ENCODE measurements at regions not wholly inside any gene's neighbourhood (a gene's known extent, or its start where the extent isn't known, plus 50 kb on each side); places are given as distances from the start of the nearest gene placed in this dataset.
"Not testable (repeated sequence)": the region's sequence is repeated elsewhere in the genome, so short reads cannot be mapped to it uniquely, and the experiment has no call there.

- no peak for DNase-seq
Measured at GRCh38 chr12:129959889-129960288, 56.1 kb upstream of the TMEM132D start.

GRCh38 chr12:129961091-129961490, 57.3 kb upstream of the TMEM132D start:
- DNase-seq: no peak

GRCh38 chr12:129961856-129962255, 58.0 kb upstream of the TMEM132D start:
- DNase-seq: no peak

- no peak for DNase-seq
Measured at GRCh38 chr12:129964300-129964699, 60.5 kb upstream of the TMEM132D start.

GRCh38 chr12:129964826-129965457, 61.1 kb upstream of the TMEM132D start:
- no peak for DNase-seq

- DNase-seq: no peak
Measured at GRCh38 chr12:129966146-129966995, 62.5 kb upstream of the TMEM132D start.

- DNase-seq: no peak
Measured at GRCh38 chr12:129971721-129972120, 67.9 kb upstream of the TMEM132D start.

GRCh38 chr12:129973236-129973961, 69.6 kb upstream of the TMEM132D start:
- DNase-seq: no peak

- DNase-seq: no peak
Measured at GRCh38 chr12:129984106-129984505, 80.3 kb upstream of the TMEM132D start.

GRCh38 chr12:129987841-129988240, 84.0 kb upstream of the TMEM132D start:
- no peak for DNase-seq

GRCh38 chr12:129994634-129995033, 90.8 kb upstream of the TMEM132D start:
- DNase-seq: no peak

- no peak for DNase-seq
Measured at GRCh38 chr12:129997239-129997638, 93.4 kb upstream of the TMEM132D start.

- not testable (repeated sequence) for DNase-seq
Measured at GRCh38 chr12:130004310-130004877, 100.6 kb upstream of the TMEM132D start.

GRCh38 chr12:130007771-130008170, 103.9 kb upstream of the TMEM132D start:
- no peak for DNase-seq

- no peak for DNase-seq
Measured at GRCh38 chr12:130008241-130008640, 104.4 kb upstream of the TMEM132D start.

- DNase-seq: no peak
Measured at GRCh38 chr12:130009961-130010360, 106.1 kb upstream of the TMEM132D start.

- DNase-seq: no peak
Measured at GRCh38 chr12:130011611-130012385, 108.0 kb upstream of the TMEM132D start.

- DNase-seq: peak; percentile 49
Measured at GRCh38 chr12:130013771-130014484, 110.1 kb upstream of the TMEM132D start.

GRCh38 chr12:130014485-130014807, 110.6 kb upstream of the TMEM132D start:
- DNase-seq: peak; percentile 43

GRCh38 chr12:130016194-130016593, 112.4 kb upstream of the TMEM132D start:
- no peak for DNase-seq

GRCh38 chr12:130016986-130017385, 113.2 kb upstream of the TMEM132D start:
- no peak for DNase-seq
